ENCODE measurements at regions not wholly inside any gene's neighbourhood (a gene's known extent, or its start where the extent isn't known, plus 50 kb on each side); places are given as distances from the start of the nearest gene placed in this dataset.

- DNase-seq (ENCODE audit: low read depth in 4 of 4, low spot score in 3 of 4) = no peak
These were observed 314.9 kb downstream of the CTTN start for GRCh38 chr11:70713086-70713835.

- no peak for DNase-seq (ENCODE audit: low read depth in 4 of 4, low spot score in 3 of 4)
These were observed 315.8 kb downstream of the CTTN start for GRCh38 chr11:70713988-70714665.

- DNase-seq (ENCODE audit: low read depth in 4 of 4, low spot score in 3 of 4) = no peak
These were observed 317.0 kb downstream of the CTTN start for GRCh38 chr11:70715166-70715951.

- DNase-seq (ENCODE audit: low read depth in 4 of 4, low spot score in 3 of 4) = no peak
These were observed 317.9 kb downstream of the CTTN start for GRCh38 chr11:70716216-70716615.

GRCh38 chr11:70716986-70717775 is 318.9 kb downstream of the CTTN start:
- DNase-seq (ENCODE audit: low read depth in 4 of 4, low spot score in 3 of 4) = no peak

- no peak for DNase-seq (ENCODE audit: low read depth in 4 of 4, low spot score in 3 of 4)
These were observed 319.7 kb downstream of the CTTN start for GRCh38 chr11:70717936-70718595.

- no peak for DNase-seq (ENCODE audit: low read depth in 4 of 4, low spot score in 3 of 4)
These were observed 321.2 kb downstream of the CTTN start for GRCh38 chr11:70719516-70719915.

- DNase-seq (ENCODE audit: low read depth in 4 of 4, low spot score in 3 of 4) = no peak
These were observed 322.0 kb downstream of the CTTN start for GRCh38 chr11:70720281-70720680.

- DNase-seq (ENCODE audit: low read depth in 4 of 4, low spot score in 3 of 4) = no peak
These were observed 322.7 kb downstream of the CTTN start for GRCh38 chr11:70721006-70721405.

GRCh38 chr11:70725278-70725677 is 326.9 kb downstream of the CTTN start:
- DNase-seq (ENCODE audit: low read depth in 4 of 4, low spot score in 3 of 4) = no peak

GRCh38 chr11:70725739-70726138 is 327.4 kb downstream of the CTTN start:
- DNase-seq (ENCODE audit: low read depth in 4 of 4, low spot score in 3 of 4) = no peak

GRCh38 chr11:70727021-70727420 is 328.7 kb downstream of the CTTN start:
- DNase-seq (ENCODE audit: low read depth in 4 of 4, low spot score in 3 of 4) = no peak

- DNase-seq (ENCODE audit: low read depth in 4 of 4, low spot score in 3 of 4) = no peak
These were observed 329.7 kb downstream of the CTTN start for GRCh38 chr11:70727899-70728620.

- no peak for DNase-seq (ENCODE audit: low read depth in 4 of 4, low spot score in 3 of 4)
These were observed 331.6 kb downstream of the CTTN start for GRCh38 chr11:70729949-70730348.

- no peak for DNase-seq (ENCODE audit: low read depth in 4 of 4, low spot score in 3 of 4)
These were observed 332.1 kb downstream of the CTTN start for GRCh38 chr11:70730411-70730810.

GRCh38 chr11:70731271-70732022 is 333.1 kb downstream of the CTTN start:
- DNase-seq (ENCODE audit: low read depth in 4 of 4, low spot score in 3 of 4) = no peak

GRCh38 chr11:70732023-70732880 is 333.9 kb downstream of the CTTN start:
- no peak for DNase-seq (ENCODE audit: low read depth in 4 of 4, low spot score in 3 of 4)

GRCh38 chr11:70732881-70733196 is 334.5 kb downstream of the CTTN start:
- DNase-seq (ENCODE audit: low read depth in 4 of 4, low spot score in 3 of 4) = no peak

Data from left renal pelvis (tissue), 4 donors.